ENCODE measurements at regions not wholly inside any gene's neighbourhood (a gene's known extent, or its start where the extent isn't known, plus 50 kb on each side); places are given as distances from the start of the nearest gene placed in this dataset.

GRCh38 chr18:9008709-9009635 lies 93.5 kb upstream of the NDUFV2 start (continued):
- no peak; the same call in 1 of the 2 replicates for TF ChIP-seq TFE3 (CRISPR knock-in tag; IDR thresholded peaks at IDR 0.05)
- no peak for TF ChIP-seq MCM5 (IDR thresholded peaks at IDR 0.05; ENCODE audit: low read depth)
- TF ChIP-seq ASH1L (IDR thresholded peaks at IDR 0.05; ENCODE audit: borderline replicate concordance, low read depth, partially characterized antibody): no peak
- no peak for TF ChIP-seq CBX1 (IDR thresholded peaks at IDR 0.05; ENCODE audit: low read depth)
- TF ChIP-seq POLR3G (IDR thresholded peaks at IDR 0.05; ENCODE audit: extremely low read depth, insufficient read length, insufficient replicate concordance): no peak
- no peak for TF ChIP-seq CHD2 (IDR thresholded peaks at IDR 0.05; ENCODE audit: low read depth, low read length)
- TF ChIP-seq ZNF561 (CRISPR knock-in tag; conservative IDR thresholded peaks at IDR 0.05): peak; percentile 58; the same call in 1 of the 2 replicates
- no peak for TF ChIP-seq HNRNPUL1 (IDR thresholded peaks at IDR 0.05; ENCODE audit: low read length)
- no peak for TF ChIP-seq ZNF511 (CRISPR knock-in tag; IDR thresholded peaks at IDR 0.05)
- peak; percentile 56 to 72; a peak in 3 of 4 replicates for TF ChIP-seq TEAD1 (CRISPR knock-in tag; IDR thresholded peaks at IDR 0.05)
- peak; percentile 84; the same call in 1 of the 2 replicates for TF ChIP-seq AFF4 (CRISPR knock-in tag; IDR thresholded peaks at IDR 0.05)
- TF ChIP-seq ZKSCAN3 (CRISPR knock-in tag; IDR thresholded peaks at IDR 0.05): peak; percentile 26; the same call in 1 of the 2 replicates
- TF ChIP-seq PURB (CRISPR knock-in tag; IDR thresholded peaks at IDR 0.05; ENCODE audit: low read depth): no peak
- peak; percentile 52 for TF ChIP-seq ZKSCAN8 (CRISPR knock-in tag; IDR thresholded peaks at IDR 0.05)
- no peak for TF ChIP-seq ZNF277 (CRISPR knock-in tag; IDR thresholded peaks at IDR 0.05; ENCODE audit: borderline replicate concordance)
- peak; percentile 72; the same call in 1 of the 2 replicates for TF ChIP-seq HBP1 (CRISPR knock-in tag; IDR thresholded peaks at IDR 0.05)
- TF ChIP-seq ZFPM2 (CRISPR knock-in tag; IDR thresholded peaks at IDR 0.05): no peak
- TF ChIP-seq SMAD2 (IDR thresholded peaks at IDR 0.05; ENCODE audit: low read depth, low read length): no peak

Measured in K562 (cell line).